ENCODE measurements at regions not wholly inside any gene's neighbourhood (a gene's known extent, or its start where the extent isn't known, plus 50 kb on each side); places are given as distances from the start of the nearest gene placed in this dataset.
A peak's percentile ranks its signal among the peaks of the same experiment; 100 is the strongest.

GRCh38 chr3:28958656-28959055, 322.2 kb upstream of the RBMS3 start:
- DNase-seq (ENCODE audit: low read depth) = no peak
- TF ChIP-seq CTCF (conservative IDR thresholded peaks at IDR 0.05; ENCODE audit: low read depth, low read length) = no peak
- no peak overlapping the region for H3K4me3 ChIP-seq (ENCODE audit: low read length)

- TF ChIP-seq CTCF (conservative IDR thresholded peaks at IDR 0.05; ENCODE audit: low read depth, low read length) = no peak
- DNase-seq (ENCODE audit: low read depth) = no peak
- H3K4me3 ChIP-seq (ENCODE audit: low read length) = no peak overlapping the region
Measured at GRCh38 chr3:28971156-28971555, 309.7 kb upstream of the RBMS3 start.

GRCh38 chr3:28972921-28973320, 307.9 kb upstream of the RBMS3 start:
- TF ChIP-seq CTCF (conservative IDR thresholded peaks at IDR 0.05; ENCODE audit: low read depth, low read length) = no peak
- no peak for DNase-seq (ENCODE audit: low read depth)
- H3K4me3 ChIP-seq (ENCODE audit: low read length) = no peak overlapping the region

GRCh38 chr3:28973609-28974008, 307.3 kb upstream of the RBMS3 start:
- TF ChIP-seq CTCF (conservative IDR thresholded peaks at IDR 0.05; ENCODE audit: low read depth, low read length) = no peak
- peak; percentile 35 for DNase-seq (ENCODE audit: low read depth)
- no peak overlapping the region for H3K4me3 ChIP-seq (ENCODE audit: low read length)

GRCh38 chr3:28978092-28978491, 302.8 kb upstream of the RBMS3 start:
- DNase-seq (ENCODE audit: low read depth) = no peak
- no peak for TF ChIP-seq CTCF (conservative IDR thresholded peaks at IDR 0.05; ENCODE audit: low read depth, low read length)
- H3K4me3 ChIP-seq (ENCODE audit: low read length) = no peak overlapping the region

GRCh38 chr3:28980131-28980530, 300.7 kb upstream of the RBMS3 start:
- no peak overlapping the region for H3K4me3 ChIP-seq (ENCODE audit: low read length)
- DNase-seq (ENCODE audit: low read depth) = peak; percentile 24
- no peak for TF ChIP-seq CTCF (conservative IDR thresholded peaks at IDR 0.05; ENCODE audit: low read depth, low read length)

- no peak for TF ChIP-seq CTCF (conservative IDR thresholded peaks at IDR 0.05; ENCODE audit: low read depth, low read length)
- no peak for DNase-seq (ENCODE audit: low read depth)
- H3K4me3 ChIP-seq (ENCODE audit: low read length) = no peak overlapping the region
Measured at GRCh38 chr3:28980631-28981030, 300.2 kb upstream of the RBMS3 start.

Data from retinal pigment epithelial cell (primary cell).